ENCODE measurements at regions not wholly inside any gene's neighbourhood (a gene's known extent, or its start where the extent isn't known, plus 50 kb on each side); places are given as distances from the start of the nearest gene placed in this dataset.

DNA sequence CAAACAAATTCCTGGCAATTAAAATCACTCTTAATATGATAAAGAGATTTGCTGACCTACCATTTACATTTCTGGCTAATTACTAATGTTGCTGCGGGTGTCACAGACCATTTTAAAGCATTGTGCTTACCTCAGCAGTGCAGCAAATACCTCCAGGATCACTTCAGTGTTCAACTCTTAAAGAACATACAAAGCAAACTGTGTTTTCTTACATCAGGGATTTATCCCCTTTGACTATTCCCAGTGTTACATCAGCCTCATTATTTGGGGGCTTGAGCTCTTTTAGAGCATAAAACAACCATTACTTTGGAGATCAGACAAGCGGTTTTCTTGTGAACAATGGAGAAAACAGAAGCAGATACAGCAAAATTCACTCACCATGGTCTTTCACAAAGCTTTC lies 185.4 kb downstream of the LYPLAL1 start:
- Histone ChIP-seq H2AK5ac (ENCODE audit: low read depth, low read length) (no peak overlapping the region), H3K4me1 (replicated peaks in 1 of 4; ENCODE audit: control insufficient read depth in 3 of 4, insufficient read depth in 4 of 4, low read length in 3 of 4) (no peaks in the 10 kb centered on the region), H4K5ac (ENCODE audit: insufficient read length, low read depth, low read length) (no peak overlapping the region), H2BK12ac (ENCODE audit: low read depth, low read length) (no peak overlapping the region), H3K56ac (replicated peaks; ENCODE audit: insufficient read length, low read depth, low read length) (no peak overlapping the region), H3K9ac (replicated peaks in 1 of 4; ENCODE audit: extremely low read depth in 1 of 4, low read depth in 3 of 4, low read length in 3 of 4) (no peak overlapping the region), H3K27me3 (replicated peaks in 1 of 4; ENCODE audit: control insufficient read depth in 3 of 4, extremely low read depth in 1 of 4, insufficient read depth in 3 of 4, low read length in 3 of 4) (no peaks in the 10 kb centered on the region), H3K4ac (replicated peaks; ENCODE audit: insufficient read length, low read depth, low read length) (no peak overlapping the region), H2BK15ac (ENCODE audit: low read length) (no peak overlapping the region), H3K36me3 (ENCODE audit: control insufficient read depth in 2 of 4, insufficient read depth in 4 of 4, low read length in 3 of 4) (no peaks in the 10 kb centered on the region), H4K20me1 (replicated peaks in 1 of 2; ENCODE audit: control insufficient read depth in 1 of 2, insufficient read depth in 2 of 2, low read length in 2 of 2) (no peaks in the 10 kb centered on the region), H4K91ac (replicated peaks; ENCODE audit: insufficient read length, low read length) (no peak overlapping the region), H3K18ac (ENCODE audit: extremely low read depth, low read length) (no peak overlapping the region), H3K4me3 (ENCODE audit: extremely low read depth in 1 of 4, insufficient read depth in 2 of 4, low read depth in 3 of 4, low read length in 4 of 4) (no peak overlapping the region), H2BK5ac (ENCODE audit: low read depth, low read length) (no peak overlapping the region), H4K8ac (ENCODE audit: extremely low read depth, insufficient read depth, low read length) (no peak overlapping the region), H3K23me2 (ENCODE audit: low read depth, low read length) (no peaks in the 10 kb centered on the region), H2BK20ac (ENCODE audit: low read length) (no peak overlapping the region), H3K79me2 (ENCODE audit: control insufficient read depth in 1 of 2, insufficient read depth in 2 of 2, low read length in 2 of 2) (no peaks in the 10 kb centered on the region), H2BK120ac (replicated peaks; ENCODE audit: low read depth, low read length) (no peak overlapping the region), H3K4me2 (ENCODE audit: insufficient read depth in 1 of 2, low read depth in 2 of 2, low read length in 2 of 2) (no peak overlapping the region), H3K9me3 (ENCODE audit: insufficient read depth in 2 of 2, low read depth in 1 of 2, low read length in 1 of 2) (no peaks in the 10 kb centered on the region), H3K79me1 (ENCODE audit: low read depth, low read length) (no peaks in the 10 kb centered on the region), H3K14ac (ENCODE audit: insufficient read length) (no peak overlapping the region), H3K23ac (ENCODE audit: insufficient read length) (no peak overlapping the region), H3K27ac (ENCODE audit: low read depth, low read length) (no peak overlapping the region), H2AFZ (ENCODE audit: low read length) (no peak overlapping the region)
- FAIRE-seq (no peak), DNase-seq (ENCODE audit: low read depth in 1 of 2, low spot score in 2 of 2) (no peak)
- WGBS, 2 experiments (ENCODE audit: extremely low coverage in 1 of 2, insufficient coverage in 1 of 2, insufficient read length in 1 of 2, insufficient replicate concordance in 2 of 2, low coverage in 1 of 2, low lambda C conversion rate in 2 of 2, missing lambda C conversion rate in 1 of 2): 91% methylated on average over 2 of the region's 2 CpGs; no CpG with 5 or more reads in 1 of the 2 experiments
- ChIA-PET CTCF (ENCODE audit: partially characterized antibody) (interaction anchor here (0.7 kb wide), 1 partner anchor 27 kb away, joined by 4 read pairs; no protein-coding TSS in a partner anchor), POLR2A (ENCODE audit: partially characterized antibody) (no interaction called here)
- TF ChIP-seq RXRA (IDR thresholded peaks at IDR 0.05; ENCODE audit: insufficient read depth, low read depth, low read length): no peak
- TF ChIP-seq TAF1 (IDR thresholded peaks at IDR 0.05; ENCODE audit: low read depth, low read length): no peak
- TF ChIP-seq TCF12 (IDR thresholded peaks at IDR 0.05; ENCODE audit: low read depth, low read length): no peak
- no peak for TF ChIP-seq EZH2 (IDR thresholded peaks at IDR 0.05; ENCODE audit: low read depth, low read length, severe bottlenecking)
- TF ChIP-seq CHD1 (IDR thresholded peaks at IDR 0.05; ENCODE audit: low read depth, low read length): no peak
- TF ChIP-seq SAP30 (IDR thresholded peaks at IDR 0.05; ENCODE audit: insufficient read depth, insufficient replicate concordance, low read length): no peak
- no peak for TF ChIP-seq ZNF274 (IDR thresholded peaks at IDR 0.05; ENCODE audit: borderline replicate concordance, extremely low read depth, low read length)
- no peak for TF ChIP-seq KDM4A (IDR thresholded peaks at IDR 0.05; ENCODE audit: low read depth, low read length, severe bottlenecking)
- TF ChIP-seq CEBPB (IDR thresholded peaks at IDR 0.05; ENCODE audit: low read depth, low read length): no peak
- no peak for TF ChIP-seq RBBP5 (IDR thresholded peaks at IDR 0.05; ENCODE audit: borderline replicate concordance, low read depth, low read length)
- TF ChIP-seq TAF7 (optimal IDR thresholded peaks at IDR 0.05; ENCODE audit: borderline replicate concordance, low read depth, low read length): no peak
- TF ChIP-seq BRCA1 (IDR thresholded peaks at IDR 0.05; ENCODE audit: low read depth, low read length): no peak
- TF ChIP-seq TBP (IDR thresholded peaks at IDR 0.05; ENCODE audit: low read depth, low read length): no peak
- no peak for TF ChIP-seq JUND (IDR thresholded peaks at IDR 0.05; ENCODE audit: low read length)
- TF ChIP-seq RFX5 (IDR thresholded peaks at IDR 0.05; ENCODE audit: borderline replicate concordance, low read depth, low read length): no peak
- TF ChIP-seq POLR2AphosphoS5 (IDR thresholded peaks at IDR 0.05; ENCODE audit: low read depth, low read length): no peak
